HG02623 (cell line): ENCODE measurements at regions not wholly inside any gene's neighbourhood (a gene's known extent, or its start where the extent isn't known, plus 50 kb on each side); places are given as distances from the start of the nearest gene placed in this dataset.
"Not testable (repeated sequence)": the region's sequence is repeated elsewhere in the genome, so short reads cannot be mapped to it uniquely, and the experiment has no call there.

Experiments used
- ATAC-seq: cut with Tn5 transposase; IDR thresholded peaks from one replicate; pipeline ENCODE4 v1.9.1; 2021; ENCODE audit warnings: moderate library complexity; ENCODE audit not compliant: unreplicated experiment

DNA sequence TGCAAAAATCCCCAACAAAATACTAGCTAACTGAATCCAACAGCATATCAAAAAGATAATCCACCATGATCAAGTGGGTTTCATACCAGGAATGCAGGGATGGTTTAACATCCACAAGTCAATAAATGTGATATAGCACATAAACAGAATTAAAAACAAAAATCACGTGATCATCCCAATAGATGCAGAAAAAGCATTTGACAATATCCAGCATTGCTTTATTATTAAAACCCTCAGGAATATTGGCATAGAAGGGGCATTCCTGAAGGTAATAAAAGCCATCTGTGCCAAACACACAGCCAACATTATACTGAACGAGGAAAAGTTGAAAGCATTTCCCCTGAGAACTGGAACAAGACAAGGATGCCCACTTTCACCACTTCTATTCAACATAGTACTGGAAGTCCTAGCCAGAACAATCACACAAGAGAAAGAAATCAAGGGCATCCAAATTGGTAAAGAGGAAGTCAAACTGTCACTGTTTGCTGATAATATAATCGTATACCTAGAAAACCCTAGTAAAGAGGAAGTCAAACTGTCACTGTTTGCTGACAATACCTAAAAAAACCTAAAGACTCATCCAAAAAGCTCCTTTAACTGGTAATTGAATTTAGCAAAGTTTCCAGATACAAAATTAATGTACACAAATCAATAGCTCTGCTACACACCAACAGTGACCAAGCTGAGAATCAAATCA, 109.8 kb downstream of the RNASET2 start:
- ATAC-seq: not testable (repeated sequence)

- ATAC-seq: no peak
These were observed 113.7 kb downstream of the RNASET2 start for GRCh38 chr6:166842607-166843006.

DNA sequence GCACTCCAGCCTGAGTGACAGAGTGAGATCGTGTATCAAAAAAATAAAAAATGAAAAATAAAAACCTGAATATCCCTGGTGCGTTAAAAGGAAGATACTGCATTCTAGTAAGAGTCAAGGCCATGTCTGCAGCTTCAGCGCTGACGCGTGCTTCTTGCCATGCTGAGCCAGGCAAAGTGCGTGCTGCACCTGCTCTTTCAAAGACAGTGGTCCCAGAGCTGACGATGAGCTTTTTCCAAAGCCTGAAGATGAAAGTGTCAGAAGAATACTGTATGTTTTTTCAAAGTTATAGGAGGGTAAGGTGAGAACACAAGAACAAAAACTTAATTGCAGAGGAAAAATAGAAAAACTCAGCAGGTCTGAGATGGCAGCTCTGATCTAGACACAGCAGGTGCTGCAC, 115.1 kb downstream of the RNASET2 start:
- no peak for ATAC-seq

GRCh38 chr6:166839569-166839968, 116.8 kb downstream of the RNASET2 start:
- ATAC-seq: no peak

DNA sequence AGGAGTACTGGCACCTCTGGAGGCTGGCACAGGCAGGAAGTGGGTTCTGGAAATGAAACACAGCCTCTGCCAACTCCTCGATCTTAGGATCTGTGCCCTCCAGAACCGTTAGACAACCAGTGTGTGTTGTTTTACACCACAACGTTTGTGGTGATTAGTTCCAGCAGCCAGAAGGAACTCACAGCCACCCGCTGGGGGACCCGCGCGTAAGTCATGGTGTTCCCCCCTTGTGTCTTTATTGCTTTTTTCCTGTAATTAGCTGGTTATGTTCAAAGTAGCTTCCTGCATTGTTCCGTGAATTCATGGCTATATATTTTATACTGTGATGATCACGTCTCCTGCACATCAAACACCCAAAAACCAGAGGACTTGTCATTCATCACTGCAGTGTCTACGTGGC, 117.4 kb downstream of the RNASET2 start:
- ATAC-seq: no peak

DNA sequence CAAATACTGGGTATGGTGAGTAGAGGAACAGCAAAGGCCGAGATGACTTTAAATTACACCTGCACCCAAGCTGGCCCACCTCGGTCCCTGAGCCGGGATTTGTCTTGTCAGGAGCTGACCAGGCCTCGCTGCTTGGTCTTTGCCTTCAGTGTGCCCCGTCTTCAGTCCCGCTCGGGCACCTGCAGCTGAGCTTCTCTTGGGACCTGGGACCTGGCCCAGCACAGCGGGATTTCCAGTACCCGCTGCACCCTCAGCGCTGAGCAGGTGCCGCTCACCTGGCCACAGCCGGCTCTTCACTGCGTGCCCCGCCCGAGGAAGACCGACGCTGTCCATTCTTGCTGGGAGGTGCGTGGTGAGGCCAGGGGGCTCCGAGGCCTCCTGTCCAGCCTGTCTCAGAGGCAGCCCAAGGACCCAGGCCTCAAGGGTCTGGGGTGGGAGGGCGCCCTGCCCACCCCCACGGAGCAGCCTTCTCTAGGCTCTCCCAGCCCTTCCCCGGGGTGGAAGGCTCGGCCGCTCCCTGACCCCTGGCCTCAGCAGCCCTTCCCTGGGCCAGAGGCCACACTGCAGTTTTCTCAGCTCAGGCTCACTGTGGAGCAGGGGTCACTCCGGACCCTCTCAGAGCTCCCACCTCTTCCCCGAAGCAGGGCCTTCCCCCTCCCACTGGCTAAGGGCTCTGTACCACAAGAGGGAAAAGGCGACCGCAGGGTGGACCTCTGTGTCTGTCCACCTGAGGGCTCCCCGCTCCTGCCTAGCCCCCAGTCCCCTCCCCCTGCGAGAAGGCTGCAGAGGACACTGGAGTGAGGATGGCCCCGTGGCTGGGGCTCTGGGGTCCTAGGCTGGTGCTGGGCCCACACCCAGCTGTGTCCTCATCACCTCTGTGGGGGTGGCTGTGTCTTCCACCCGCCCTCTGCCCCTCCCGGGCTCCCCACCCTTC, 119.3 kb downstream of the RNASET2 start:
- no peak for ATAC-seq

- ATAC-seq: no peak
These were observed 122.3 kb downstream of the RNASET2 start for GRCh38 chr6:166834049-166834448.

DNA sequence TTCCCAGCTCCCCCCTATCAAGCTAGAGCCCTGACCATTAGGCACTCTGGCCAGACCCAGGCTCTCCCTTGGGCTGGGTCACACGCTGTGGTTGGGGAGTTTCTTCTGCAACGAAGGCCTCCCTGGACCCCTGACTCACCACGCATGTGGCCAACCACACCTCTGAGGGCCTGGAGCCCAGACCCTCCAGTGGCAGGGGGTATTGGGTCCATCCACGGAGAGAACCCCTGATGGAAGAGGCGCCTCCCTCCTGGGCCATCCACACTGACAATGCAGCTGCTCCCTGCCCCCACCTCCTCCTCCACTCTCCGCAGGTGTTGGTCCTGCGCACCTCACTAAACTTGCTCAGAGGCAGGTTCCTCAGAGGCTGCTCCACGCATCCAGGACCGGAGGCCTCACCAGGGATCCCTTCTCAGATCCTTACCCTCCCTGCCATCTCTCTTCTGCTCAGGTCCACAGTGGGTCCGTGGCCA, 125.4 kb downstream of the RNASET2 start:
- peak; percentile 22 for ATAC-seq

DNA sequence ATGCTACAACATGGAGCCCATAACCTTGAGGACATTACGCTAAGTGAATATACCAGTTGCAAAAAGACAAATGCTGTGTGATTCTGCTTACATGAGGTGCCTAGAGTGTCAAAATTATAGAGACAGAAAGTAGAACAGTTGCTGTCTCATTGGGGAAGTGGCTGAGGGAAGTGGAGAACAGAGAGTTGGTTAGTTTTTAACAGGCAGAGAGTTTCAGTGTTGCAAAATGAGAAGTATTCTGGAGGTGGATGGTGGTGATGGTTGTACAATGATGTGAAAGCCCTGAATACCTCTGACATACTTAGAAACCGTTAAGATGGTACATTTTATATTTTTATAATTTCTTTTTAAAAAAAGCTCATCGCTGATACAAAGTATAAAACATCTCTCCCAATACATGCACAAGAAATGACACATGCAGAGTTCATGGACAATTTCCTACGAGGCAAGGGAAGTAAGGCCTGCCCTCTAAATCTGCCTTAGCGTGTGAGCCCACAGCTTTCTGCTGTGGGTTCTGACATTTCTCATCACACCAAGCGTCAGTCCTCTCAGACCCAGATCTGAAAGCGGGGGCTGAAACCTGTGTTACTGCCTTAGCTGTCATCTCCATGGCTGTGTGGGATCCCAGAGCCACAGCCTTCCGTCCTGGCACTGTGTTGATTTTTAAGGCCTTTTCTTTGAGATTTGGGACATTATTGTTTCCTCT, 126.0 kb downstream of the RNASET2 start:
- ATAC-seq: peak; percentile 87

- no peak for ATAC-seq
These were observed 130.1 kb downstream of the RNASET2 start for GRCh38 chr6:166826264-166826663.

DNA sequence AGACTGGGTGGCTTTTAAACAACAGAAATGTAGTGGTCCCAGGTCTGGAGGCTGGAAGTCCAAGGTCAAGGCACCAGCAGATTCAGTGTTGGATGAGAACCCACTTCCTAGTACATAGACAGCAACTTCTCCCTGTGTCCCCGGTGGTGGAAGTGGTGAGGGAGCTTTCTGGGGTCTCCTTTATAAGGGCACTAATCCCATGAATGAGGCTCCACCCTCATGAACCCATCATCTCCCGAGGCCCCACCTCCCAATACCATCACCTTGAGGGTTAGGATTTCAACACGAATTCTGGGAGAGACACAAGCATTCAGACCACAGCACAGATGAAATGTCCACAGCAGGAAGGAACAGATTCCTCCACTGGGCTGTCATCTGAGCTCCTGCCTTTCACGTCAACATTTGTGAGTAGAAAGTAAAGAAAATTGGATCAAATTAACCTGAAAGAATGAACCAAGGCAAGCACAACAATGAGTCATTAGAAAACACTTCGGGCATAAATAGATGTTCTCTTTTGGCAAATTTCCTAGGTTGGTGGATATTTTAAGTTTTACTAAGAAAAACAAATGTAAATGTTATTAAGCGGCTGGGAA, 130.7 kb downstream of the RNASET2 start:
- ATAC-seq: no peak

DNA sequence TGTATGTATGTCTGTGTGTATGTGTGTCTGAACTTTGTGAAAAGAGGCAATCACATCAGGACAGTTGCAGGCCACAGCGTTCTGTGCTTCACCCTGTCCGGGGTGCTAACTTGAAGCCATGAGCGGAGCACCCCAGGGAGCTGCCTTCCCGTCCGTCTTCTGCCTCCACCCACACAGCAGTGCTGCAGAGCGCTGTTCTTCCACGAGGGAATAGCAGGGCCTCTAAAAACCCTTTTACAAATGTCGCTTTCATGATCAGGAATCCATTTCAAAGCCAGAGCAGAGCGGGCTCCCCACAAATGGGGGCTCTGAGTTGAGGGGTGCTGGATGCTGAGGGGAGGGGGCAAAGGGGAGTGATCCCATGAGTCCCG, 131.5 kb downstream of the RNASET2 start:
- no peak for ATAC-seq

GRCh38 chr6:166824146-166824879, 132.0 kb downstream of the RNASET2 start:
- ATAC-seq: no peak

- no peak for ATAC-seq
These were observed 133.7 kb downstream of the RNASET2 start for GRCh38 chr6:166822609-166823008.

DNA sequence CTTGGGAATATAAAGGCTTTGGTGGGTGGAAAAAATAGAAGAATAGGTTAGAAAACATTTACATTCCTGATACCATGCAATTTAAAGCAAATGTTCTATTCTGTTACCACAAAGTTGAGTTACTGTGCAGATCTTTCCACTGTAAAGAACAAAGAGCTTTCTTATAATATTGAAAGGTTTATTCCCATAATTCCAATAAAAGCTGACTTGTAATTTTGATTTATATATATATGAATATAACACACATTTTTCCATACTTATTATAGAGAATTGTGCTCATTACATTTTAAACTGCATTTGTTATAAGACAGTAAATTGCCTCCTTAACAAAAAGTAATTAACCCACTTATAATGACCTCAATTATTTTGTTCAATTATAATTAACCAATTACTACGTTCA, 135.9 kb downstream of the RNASET2 start:
- no peak for ATAC-seq

DNA sequence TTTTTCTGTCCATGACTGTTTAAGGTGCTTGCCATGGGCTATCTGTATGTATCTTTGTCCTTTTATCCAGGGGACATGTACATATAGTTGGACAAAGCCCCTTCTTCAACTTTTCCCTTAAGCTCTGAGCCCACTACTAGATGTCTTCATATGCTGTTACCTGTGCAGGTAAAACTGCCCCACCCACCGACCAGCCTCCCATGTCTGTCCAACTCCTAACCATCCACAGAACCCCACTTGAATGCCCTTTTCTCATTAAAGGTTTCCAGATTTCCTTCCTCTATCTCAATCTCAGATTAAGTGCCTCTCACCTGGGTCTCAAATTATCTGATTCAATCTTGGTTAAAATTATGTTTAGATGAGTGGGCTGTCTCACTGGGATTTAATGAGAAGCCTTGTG, 136.3 kb downstream of the RNASET2 start:
- no peak for ATAC-seq

DNA sequence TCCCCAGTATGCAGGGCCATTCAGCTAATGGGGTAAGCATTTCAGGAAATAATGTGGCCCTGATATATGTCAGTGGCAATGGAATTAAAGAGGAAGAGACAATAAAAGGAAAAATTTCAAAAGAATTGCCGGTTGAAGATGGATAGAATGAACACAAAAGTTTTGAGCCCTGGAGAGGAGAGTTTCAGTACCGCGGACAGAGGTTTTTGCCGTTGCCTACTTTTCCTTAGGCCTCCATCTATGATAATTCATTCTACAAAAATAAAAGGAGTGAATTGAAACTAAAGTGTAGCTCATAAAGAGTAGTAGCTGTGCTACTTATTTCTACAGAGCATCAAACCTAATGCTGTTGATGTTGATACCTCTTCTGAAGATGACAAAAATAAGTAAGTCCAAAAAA, 140.7 kb downstream of the RNASET2 start:
- ATAC-seq: no peak

DNA sequence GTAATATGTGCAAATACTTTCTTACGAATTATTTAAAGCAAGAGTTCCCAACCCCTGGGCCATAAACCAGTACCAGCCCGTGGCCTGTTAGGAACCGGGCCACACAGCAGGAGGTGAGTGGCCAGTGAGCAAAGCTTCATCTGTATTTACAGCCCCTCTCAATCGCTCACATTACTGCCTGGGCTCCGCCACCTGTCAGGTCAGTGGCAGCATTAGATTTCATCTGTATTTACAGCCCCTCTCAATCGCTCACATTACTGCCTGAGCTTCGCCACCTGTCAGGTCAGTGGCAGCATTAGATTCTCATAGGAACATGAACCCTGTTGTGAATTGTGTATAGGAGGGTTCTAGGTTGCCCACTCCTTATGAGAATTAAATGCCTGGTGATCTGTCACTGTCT, 142.0 kb downstream of the RNASET2 start:
- ATAC-seq: no peak

DNA sequence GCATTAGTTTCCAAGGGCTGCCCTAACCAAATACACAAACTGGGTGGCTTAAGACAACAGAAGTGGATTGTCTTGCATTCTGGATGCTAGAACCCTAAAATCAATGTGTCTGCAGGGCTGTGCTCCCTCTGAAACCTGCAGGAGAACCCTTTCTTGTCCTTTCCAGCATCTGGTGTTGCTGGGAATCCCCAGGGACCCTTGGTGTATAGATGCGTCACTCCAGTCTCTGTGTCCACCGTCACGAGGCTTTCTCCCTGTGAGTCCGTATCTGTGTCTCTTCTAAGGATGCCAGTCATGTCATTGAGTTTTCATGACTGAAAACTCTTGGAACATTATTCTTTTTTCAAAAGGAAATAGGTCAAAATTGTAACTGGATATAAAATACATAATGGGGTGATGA, 142.9 kb downstream of the RNASET2 start:
- no peak for ATAC-seq

- ATAC-seq: no peak
These were observed 145.5 kb downstream of the RNASET2 start for GRCh38 chr6:166810864-166811263.
